Nephron (organoid): ENCODE measurements at regions not wholly inside any gene's neighbourhood (a gene's known extent, or its start where the extent isn't known, plus 50 kb on each side); places are given as distances from the start of the nearest gene placed in this dataset.

Experiments
- H3K27ac Mint-ChIP-seq, 3 experiments: 2 replicates each; pipeline ENCODE4 v1.8.0; 2020; ENCODE audit warnings: mixed read lengths in 3 of 3, mild to moderate bottlenecking in 2 of 3, moderate library complexity in 1 of 3
- H3K27me3 Mint-ChIP-seq: 2 replicates; pipeline ENCODE4 v1.8.0; 2021; ENCODE audit warnings: low read depth, mild to moderate bottlenecking, moderate library complexity, mixed read lengths
- H3K36me3 Mint-ChIP-seq: 2 replicates; pipeline ENCODE4 v1.8.0; 2020; ENCODE audit warnings: low read depth, mixed read lengths
- H3K4me1 Mint-ChIP-seq: 2 replicates; pipeline ENCODE4 v1.8.0; 2020; ENCODE audit warnings: mixed read lengths
- H3K4me3 Mint-ChIP-seq, 3 experiments: 2 replicates each; pipeline ENCODE4 v1.8.0; 2020; ENCODE audit warnings: mild to moderate bottlenecking in 3 of 3, mixed read lengths in 3 of 3, moderate library complexity in 2 of 3
- H3K9me3 Mint-ChIP-seq: 2 replicates; pipeline ENCODE4 v1.8.0; 2020; ENCODE audit warnings: mixed read lengths
- TF ChIP-seq, protein P1 (sequence below), 3 experiments: fragments of 200-600 bp; sonication (generic); IDR thresholded peaks; one replicate each; pipeline ENCODE4 v1.5.0; 2021; ENCODE audit warnings: antibody characterized with exemption in 3 of 3; ENCODE audit not compliant: unreplicated experiment in 3 of 3

DNA sequence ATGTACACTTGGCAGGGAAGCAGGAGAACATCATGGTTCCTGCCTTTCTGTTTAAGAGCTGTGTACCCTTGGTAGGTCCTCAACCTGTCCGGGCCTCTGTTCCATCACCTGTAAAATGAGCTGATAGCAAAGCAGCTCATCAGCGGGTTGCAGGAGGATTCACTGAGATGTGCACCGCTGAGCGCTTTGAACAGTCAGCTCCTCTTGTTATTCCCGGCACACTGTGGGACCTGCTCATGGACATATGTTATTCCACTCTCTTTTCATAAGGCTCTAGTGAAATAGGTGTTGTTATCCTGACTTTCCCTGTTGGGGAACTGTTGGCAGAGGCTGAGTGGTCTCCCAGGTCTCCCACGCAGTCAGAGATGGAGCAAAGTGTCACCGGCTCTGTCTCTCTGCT lies 497.5 kb upstream of the ZMIZ1 start:
- TF ChIP-seq, protein P1, sequence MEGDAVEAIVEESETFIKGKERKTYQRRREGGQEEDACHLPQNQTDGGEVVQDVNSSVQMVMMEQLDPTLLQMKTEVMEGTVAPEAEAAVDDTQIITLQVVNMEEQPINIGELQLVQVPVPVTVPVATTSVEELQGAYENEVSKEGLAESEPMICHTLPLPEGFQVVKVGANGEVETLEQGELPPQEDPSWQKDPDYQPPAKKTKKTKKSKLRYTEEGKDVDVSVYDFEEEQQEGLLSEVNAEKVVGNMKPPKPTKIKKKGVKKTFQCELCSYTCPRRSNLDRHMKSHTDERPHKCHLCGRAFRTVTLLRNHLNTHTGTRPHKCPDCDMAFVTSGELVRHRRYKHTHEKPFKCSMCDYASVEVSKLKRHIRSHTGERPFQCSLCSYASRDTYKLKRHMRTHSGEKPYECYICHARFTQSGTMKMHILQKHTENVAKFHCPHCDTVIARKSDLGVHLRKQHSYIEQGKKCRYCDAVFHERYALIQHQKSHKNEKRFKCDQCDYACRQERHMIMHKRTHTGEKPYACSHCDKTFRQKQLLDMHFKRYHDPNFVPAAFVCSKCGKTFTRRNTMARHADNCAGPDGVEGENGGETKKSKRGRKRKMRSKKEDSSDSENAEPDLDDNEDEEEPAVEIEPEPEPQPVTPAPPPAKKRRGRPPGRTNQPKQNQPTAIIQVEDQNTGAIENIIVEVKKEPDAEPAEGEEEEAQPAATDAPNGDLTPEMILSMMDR (IDR thresholded peaks at IDR 0.05; ENCODE audit: unreplicated experiment in 3 of 3) = no peak
- Mint-ChIP-seq H3K27ac (peak overlapping the region; percentile 79 to 89 (median 89)), H3K27me3 (peaks cover 9% of the 10 kb centered on the region), H3K36me3 (no peaks in the 10 kb centered on the region), H3K4me1 (peaks cover 84% of the 10 kb centered on the region), H3K4me3 (no peak overlapping the region), H3K9me3 (no peaks in the 10 kb centered on the region)

DNA sequence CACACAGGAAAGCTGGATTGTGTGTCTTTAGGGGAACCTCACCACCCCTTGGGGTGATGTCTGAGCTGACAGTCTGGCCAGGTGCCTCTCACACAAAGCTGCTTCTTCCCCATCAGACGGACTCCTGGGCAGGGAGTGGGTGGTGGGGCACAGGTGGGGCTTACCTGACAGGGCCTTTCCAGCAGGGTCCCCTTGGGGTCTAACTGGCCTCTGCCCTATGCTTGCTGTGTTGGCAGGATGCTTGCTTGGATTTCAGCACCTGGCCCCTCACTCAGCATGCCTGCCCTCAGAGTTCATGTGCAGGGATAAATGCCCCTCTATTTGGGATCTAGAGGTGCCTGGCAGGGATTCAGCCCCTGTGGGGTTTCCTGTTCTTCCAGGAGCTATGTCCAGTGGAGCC lies 496.9 kb upstream of the ZMIZ1 start:
- H3K4me3 Mint-ChIP-seq = no peak overlapping the region

DNA sequence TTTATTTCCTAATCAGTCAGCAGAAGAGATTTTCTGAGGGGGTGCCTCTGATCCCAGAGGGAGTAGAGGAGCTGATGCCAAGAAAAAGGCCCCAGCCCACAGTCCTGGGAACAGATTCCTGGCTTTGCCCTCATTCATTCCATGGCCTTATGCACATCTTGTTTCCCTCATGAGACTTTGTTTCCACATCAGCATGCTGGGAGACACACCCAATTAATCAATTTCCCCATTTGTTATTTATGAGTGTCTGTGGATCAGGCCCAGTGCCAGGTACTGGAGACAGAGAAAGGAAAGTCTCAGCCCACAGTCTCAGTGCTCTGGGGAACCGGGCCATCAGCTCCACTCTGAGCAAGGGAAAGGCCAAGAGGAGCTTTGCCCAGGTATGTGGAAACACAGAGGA lies 496.2 kb upstream of the ZMIZ1 start:
- Mint-ChIP-seq H3K4me3 (no peak overlapping the region), H3K9me3 (no peaks in the 10 kb centered on the region), H3K27ac (peak overlapping the region; percentile 22 to 80 (median 61)), H3K36me3 (no peaks in the 10 kb centered on the region), H3K4me1 (peaks cover 81% of the 10 kb centered on the region), H3K27me3 (peaks cover 9% of the 10 kb centered on the region)
- TF ChIP-seq, protein P1 (IDR thresholded peaks at IDR 0.05; ENCODE audit: unreplicated experiment in 3 of 3) = no peak

More for the DNA sequence above, 496.9 kb upstream of the ZMIZ1 start:
- H3K9me3 Mint-ChIP-seq = no peaks in the 10 kb centered on the region
- H3K27me3 Mint-ChIP-seq = peaks cover 9% of the 10 kb centered on the region
- H3K36me3 Mint-ChIP-seq = no peaks in the 10 kb centered on the region
- TF ChIP-seq, protein P1 (IDR thresholded peaks at IDR 0.05; ENCODE audit: unreplicated experiment in 3 of 3) = no peak
- H3K4me1 Mint-ChIP-seq = peaks cover 84% of the 10 kb centered on the region
- H3K27ac Mint-ChIP-seq = peak overlapping the region in 2 of 3 experiments; percentile 79 to 80

DNA sequence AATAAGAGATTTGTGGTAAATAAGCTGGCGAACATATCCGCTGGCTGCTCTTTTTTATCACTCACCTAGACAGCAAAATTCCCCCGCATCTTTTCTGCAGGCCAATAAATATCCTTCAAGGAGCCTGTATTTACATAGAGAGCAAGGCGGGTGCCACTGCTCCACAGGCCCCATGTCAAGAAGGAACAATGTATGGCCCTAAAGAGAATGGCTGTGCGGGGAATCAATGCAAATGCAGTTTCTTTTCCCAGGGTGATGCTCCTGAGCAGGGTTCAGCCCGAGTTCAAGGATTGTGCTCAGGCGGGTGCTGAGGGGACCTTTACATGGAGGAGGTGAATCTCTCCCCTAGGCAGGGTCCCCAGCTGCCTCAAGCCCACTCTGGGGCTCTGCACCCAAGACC lies 494.2 kb upstream of the ZMIZ1 start:
- no peak overlapping the region for H3K4me3 Mint-ChIP-seq
- peak overlapping the region in 2 of 3 experiments; percentile 29 to 40 for H3K27ac Mint-ChIP-seq
- peaks cover 9% of the 10 kb centered on the region for H3K27me3 Mint-ChIP-seq
- TF ChIP-seq, protein P1 (IDR thresholded peaks at IDR 0.05; ENCODE audit: unreplicated experiment in 3 of 3) = no peak
- H3K4me1 Mint-ChIP-seq = peaks cover 82% of the 10 kb centered on the region
- no peaks in the 10 kb centered on the region for H3K9me3 Mint-ChIP-seq
- H3K36me3 Mint-ChIP-seq = no peaks in the 10 kb centered on the region

DNA sequence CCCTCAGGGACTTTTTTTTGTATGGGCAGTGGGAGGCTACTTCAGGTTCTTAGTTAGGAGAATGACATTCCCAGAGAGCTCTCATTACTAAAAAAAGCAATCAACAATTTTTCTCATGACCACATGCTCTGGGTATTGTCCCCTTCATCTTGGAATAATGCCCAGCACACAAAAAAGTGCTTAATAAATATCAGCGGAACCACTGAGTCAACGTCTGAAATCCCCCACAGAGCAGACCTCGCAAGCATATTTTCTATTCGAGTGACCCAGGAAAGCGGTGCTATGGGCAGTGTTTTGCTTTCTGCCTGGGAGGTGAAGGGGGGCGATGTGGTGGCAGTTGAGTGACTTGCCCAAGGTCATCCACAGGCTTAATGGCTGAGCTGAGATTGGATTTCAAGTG lies 493.4 kb upstream of the ZMIZ1 start:
- Mint-ChIP-seq H3K9me3 (no peaks in the 10 kb centered on the region), H3K4me1 (peaks cover 80% of the 10 kb centered on the region), H3K36me3 (no peaks in the 10 kb centered on the region), H3K27ac (peak overlapping the region; percentile 25 to 29 (median 26)), H3K4me3 (no peak overlapping the region), H3K27me3 (peaks cover 5% of the 10 kb centered on the region)
- TF ChIP-seq, protein P1 (IDR thresholded peaks at IDR 0.05; ENCODE audit: unreplicated experiment in 3 of 3) = no peak

DNA sequence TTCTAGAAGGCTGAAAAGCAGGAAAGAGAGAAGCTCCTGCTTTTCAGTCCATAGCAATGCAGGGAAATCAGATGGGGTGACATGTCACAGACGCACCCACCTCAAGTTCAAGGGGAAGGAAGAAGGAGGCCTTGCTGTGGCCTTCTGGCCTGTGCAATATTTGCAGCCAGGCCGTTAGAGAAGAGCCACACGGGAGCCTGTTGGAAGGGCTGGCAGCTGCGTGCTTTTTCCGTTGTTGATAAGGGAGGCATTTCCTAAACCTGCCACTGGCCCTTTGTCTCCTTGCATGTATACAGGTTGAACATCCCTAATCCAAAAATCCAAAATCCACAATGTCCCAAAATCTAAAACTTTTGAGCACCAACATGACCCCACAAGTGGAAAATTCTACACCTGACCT lies 492.5 kb upstream of the ZMIZ1 start:
- no peaks in the 10 kb centered on the region for H3K36me3 Mint-ChIP-seq
- TF ChIP-seq, protein P1 (IDR thresholded peaks at IDR 0.05; ENCODE audit: unreplicated experiment in 3 of 3) = no peak

More for the DNA sequence above, 492.5 kb upstream of the ZMIZ1 start:
- Mint-ChIP-seq H3K27me3 (peaks cover 5% of the 10 kb centered on the region), H3K27ac (peak overlapping the region; percentile 26 to 54 (median 29)), H3K4me1 (peaks cover 75% of the 10 kb centered on the region), H3K4me3 (no peak overlapping the region), H3K9me3 (no peaks in the 10 kb centered on the region)
